Neural progenitor cell (in vitro differentiated cells): ENCODE measurements at regions not wholly inside any gene's neighbourhood (a gene's known extent, or its start where the extent isn't known, plus 50 kb on each side); places are given as distances from the start of the nearest gene placed in this dataset.
"Not testable (repeated sequence)": the region's sequence is repeated elsewhere in the genome, so short reads cannot be mapped to it uniquely, and the experiment has no call there.

Experiments
- DNase-seq: peaks from one replicate; pipeline ENCODE4 v3.0.0-alpha.2; 2016; ENCODE audit warnings: low spot score
- H2AFZ ChIP-seq: fragments of 200-600 bp; sonication (generic); replicated peaks from 2 replicates; pipeline ENCODE4 v1.6.1; 2016; ENCODE audit warnings: antibody characterized with exemption
- H3F3A ChIP-seq: fragments of 200-600 bp; sonication (generic); 2 replicates; pipeline ENCODE4 v1.6.1; 2016; ENCODE audit warnings: antibody characterized with exemption, low read depth
- H3K27ac ChIP-seq: fragments of 200-600 bp; sonication (generic); 2 replicates; pipeline ENCODE4 v1.5.1; 2016; ENCODE audit warnings: mild to moderate bottlenecking
- H3K27me3 ChIP-seq: fragments of 200-600 bp; sonication (generic); 2 replicates; pipeline ENCODE4 v1.6.1; 2016; ENCODE audit warnings: mild to moderate bottlenecking, moderate library complexity
- H3K36me3 ChIP-seq: fragments of 200-600 bp; sonication (generic); 2 replicates; pipeline ENCODE4 v1.5.1; 2016
- H3K4me1 ChIP-seq: fragments of 200-600 bp; sonication (generic); 2 replicates; pipeline ENCODE4 v1.6.1; 2016; ENCODE audit warnings: mixed run types
- H3K4me2 ChIP-seq: fragments of 200-600 bp; sonication (generic); 2 replicates; pipeline ENCODE4 v1.6.1; 2016
- H3K4me3 ChIP-seq: fragments of 200-600 bp; sonication (generic); 2 replicates; pipeline ENCODE4 v1.5.1; 2016
- H3K79me2 ChIP-seq: fragments of 200-600 bp; sonication (generic); 2 replicates; pipeline ENCODE4 v1.6.1; 2016; ENCODE audit warnings: low read depth
- H3K9ac ChIP-seq: fragments of 200-600 bp; sonication (generic); 2 replicates; pipeline ENCODE4 v1.6.1; 2016
- H3K9me3 ChIP-seq: fragments of 200-600 bp; sonication (generic); 2 replicates; pipeline ENCODE4 v1.5.1; 2016; ENCODE audit warnings: low read depth
- H4K20me1 ChIP-seq: fragments of 200-600 bp; sonication (generic); 2 replicates; pipeline ENCODE4 v1.6.1; 2016; ENCODE audit warnings: low read depth
- H3K27ac Mint-ChIP-seq: 3 replicates; pipeline ENCODE4 v1.8.0; 2021; ENCODE audit warnings: mixed read lengths
- H3K27me3 Mint-ChIP-seq: 2 replicates; pipeline ENCODE4 v1.8.0; 2022; ENCODE audit warnings: low read depth, mild to moderate bottlenecking, inconsistent platforms, moderate library complexity, mixed read lengths; ENCODE audit not compliant: insufficient read depth
- H3K36me3 Mint-ChIP-seq: 3 replicates; pipeline ENCODE4 v1.8.0; 2021; ENCODE audit warnings: mixed read lengths
- H3K4me1 Mint-ChIP-seq: 3 replicates; pipeline ENCODE4 v1.8.0; 2021; ENCODE audit warnings: mixed read lengths
- H3K4me3 Mint-ChIP-seq: 3 replicates; pipeline ENCODE4 v1.8.0; 2021; ENCODE audit warnings: mild to moderate bottlenecking, moderate library complexity, mixed read lengths
- H3K9me3 Mint-ChIP-seq: 3 replicates; pipeline ENCODE4 v1.8.0; 2020; ENCODE audit warnings: mixed read lengths
- EZH2 ChIP-seq: fragments of 200-600 bp; sonication (generic); IDR thresholded peaks from 2 replicates; pipeline ENCODE4 v1.6.1; 2017; ENCODE audit warnings: antibody characterized with exemption, mild to moderate bottlenecking, moderate library complexity
- EZH2phosphoT487 ChIP-seq: fragments of 200-600 bp; sonication (generic); IDR thresholded peaks from 2 replicates; pipeline ENCODE4 v1.6.1; 2017; ENCODE audit warnings: antibody characterized with exemption
- TF ChIP-seq, protein P1 (sequence below): fragments of 200-600 bp; sonication (generic); IDR thresholded peaks from 2 replicates; pipeline ENCODE4 v1.5.1; 2017; ENCODE audit warnings: antibody characterized with exemption, mild to moderate bottlenecking

DNA sequence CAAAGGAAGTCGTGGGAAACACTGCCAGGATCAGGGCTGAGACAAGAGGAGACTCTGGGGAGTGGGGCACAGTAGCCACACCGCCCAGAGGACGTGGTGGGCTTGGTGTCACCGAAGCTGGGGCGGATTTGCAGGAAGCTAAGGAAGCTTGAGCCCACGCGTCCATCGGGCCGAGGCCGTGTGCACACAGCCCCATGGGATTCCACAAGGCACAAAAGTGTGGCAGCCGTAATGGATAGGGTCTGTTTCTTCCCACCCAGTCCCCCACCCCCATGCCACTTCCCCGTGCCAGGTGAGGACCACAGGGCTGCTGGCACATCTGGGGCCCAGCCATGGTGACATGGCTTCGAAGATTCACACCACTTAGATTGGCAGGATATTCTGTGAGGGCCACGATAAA is 153.2 kb upstream of the SPACA7 start:
- no peaks in the 10 kb centered on the region for H3K79me2 ChIP-seq
- Mint-ChIP-seq H3K27me3 (peaks cover 2% of the 10 kb centered on the region), H3K9me3 (peaks cover 9% of the 10 kb centered on the region), H3K4me1 (peaks cover 39% of the 10 kb centered on the region), H3K27ac (no peak overlapping the region), H3K36me3 (no peaks in the 10 kb centered on the region), H3K4me3 (no peak overlapping the region)
- H3F3A ChIP-seq: peaks cover 9% of the 10 kb centered on the region
- no peak overlapping the region for H3K4me3 ChIP-seq
- no peaks in the 10 kb centered on the region for H3K9me3 ChIP-seq
- no peak for DNase-seq
- no peak overlapping the region for H3K4me2 ChIP-seq
- no peaks in the 10 kb centered on the region for H3K36me3 ChIP-seq
- no peaks in the 10 kb centered on the region for H4K20me1 ChIP-seq
- no peak for TF ChIP-seq EZH2
- TF ChIP-seq EZH2phosphoT487: no peak
- TF ChIP-seq, protein P1, sequence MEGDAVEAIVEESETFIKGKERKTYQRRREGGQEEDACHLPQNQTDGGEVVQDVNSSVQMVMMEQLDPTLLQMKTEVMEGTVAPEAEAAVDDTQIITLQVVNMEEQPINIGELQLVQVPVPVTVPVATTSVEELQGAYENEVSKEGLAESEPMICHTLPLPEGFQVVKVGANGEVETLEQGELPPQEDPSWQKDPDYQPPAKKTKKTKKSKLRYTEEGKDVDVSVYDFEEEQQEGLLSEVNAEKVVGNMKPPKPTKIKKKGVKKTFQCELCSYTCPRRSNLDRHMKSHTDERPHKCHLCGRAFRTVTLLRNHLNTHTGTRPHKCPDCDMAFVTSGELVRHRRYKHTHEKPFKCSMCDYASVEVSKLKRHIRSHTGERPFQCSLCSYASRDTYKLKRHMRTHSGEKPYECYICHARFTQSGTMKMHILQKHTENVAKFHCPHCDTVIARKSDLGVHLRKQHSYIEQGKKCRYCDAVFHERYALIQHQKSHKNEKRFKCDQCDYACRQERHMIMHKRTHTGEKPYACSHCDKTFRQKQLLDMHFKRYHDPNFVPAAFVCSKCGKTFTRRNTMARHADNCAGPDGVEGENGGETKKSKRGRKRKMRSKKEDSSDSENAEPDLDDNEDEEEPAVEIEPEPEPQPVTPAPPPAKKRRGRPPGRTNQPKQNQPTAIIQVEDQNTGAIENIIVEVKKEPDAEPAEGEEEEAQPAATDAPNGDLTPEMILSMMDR: no peak
- peaks cover 22% of the 10 kb centered on the region for H3K4me1 ChIP-seq
- H2AFZ ChIP-seq: no peak overlapping the region
- H3K27me3 ChIP-seq: no peaks in the 10 kb centered on the region
- H3K9ac ChIP-seq: no peak overlapping the region
- H3K27ac ChIP-seq: no peak overlapping the region

DNA sequence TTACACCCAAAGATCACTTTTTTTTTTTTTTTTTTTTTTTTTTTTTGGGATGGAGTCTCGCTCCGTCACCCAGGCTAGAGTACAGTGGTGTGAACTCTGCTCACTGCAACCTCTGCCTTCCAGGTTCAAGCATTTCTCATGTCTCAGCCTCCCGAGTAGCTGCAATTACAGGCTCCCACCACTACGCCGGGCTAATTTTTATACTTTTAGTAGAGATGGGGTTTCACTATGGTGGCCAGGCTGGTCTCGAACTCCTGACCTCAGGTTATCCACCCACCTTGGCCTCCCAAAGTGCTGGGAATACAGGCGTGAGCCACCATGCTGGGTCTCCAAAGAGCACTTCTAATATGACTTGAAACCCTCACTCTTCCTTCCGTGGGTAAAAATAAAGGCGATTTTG is 152.2 kb upstream of the SPACA7 start:
- not testable (repeated sequence) for H4K20me1 ChIP-seq, H3K79me2 ChIP-seq, DNase-seq, H3K9me3 Mint-ChIP-seq, H3K27ac ChIP-seq, H3K36me3 Mint-ChIP-seq, H3F3A ChIP-seq, H3K4me3 ChIP-seq, H3K4me2 ChIP-seq, H3K27me3 Mint-ChIP-seq, H2AFZ ChIP-seq, H3K27me3 ChIP-seq, H3K9me3 ChIP-seq, H3K36me3 ChIP-seq, H3K4me3 Mint-ChIP-seq, H3K9ac ChIP-seq
- H3K4me1 ChIP-seq: peaks cover 14% of the 10 kb centered on the region
- TF ChIP-seq, protein P1: peak; percentile 27
- H3K4me1 Mint-ChIP-seq: peaks cover 31% of the 10 kb centered on the region
- H3K27ac Mint-ChIP-seq: peak overlapping the region; percentile 52

DNA sequence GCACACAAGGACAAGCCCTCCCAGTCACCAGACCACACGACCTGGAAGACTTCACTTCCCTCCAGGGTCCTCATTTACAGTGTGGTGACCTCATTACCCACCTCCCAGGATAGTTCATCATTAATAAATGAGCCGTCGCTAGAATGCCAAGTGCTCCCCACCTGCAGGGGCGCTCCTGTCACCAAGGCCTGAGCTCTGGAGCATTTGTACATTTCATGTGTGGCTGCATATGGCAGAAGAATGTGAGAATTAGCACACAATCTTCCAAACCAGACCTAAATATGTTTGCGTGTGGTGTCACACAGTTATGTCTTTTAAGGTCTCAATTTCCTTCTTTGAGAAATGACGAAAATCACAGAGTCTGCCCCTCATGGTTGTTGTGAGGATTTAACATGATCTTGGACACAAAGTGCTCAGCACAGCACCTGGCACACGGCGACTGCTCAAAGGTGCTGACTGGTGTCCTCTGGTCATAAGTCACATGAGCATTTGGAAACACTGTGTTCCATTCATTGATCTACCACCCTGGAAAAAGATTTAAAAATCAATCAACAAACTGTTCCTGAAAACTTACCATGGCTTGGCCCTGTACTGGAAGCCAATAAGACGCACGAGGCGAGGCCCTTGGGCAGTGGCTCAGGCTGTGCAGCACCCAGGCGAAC is 150.6 kb upstream of the SPACA7 start:
- Histone ChIP-seq H3K4me1 (no peaks in the 10 kb centered on the region), H3K27ac (no peak overlapping the region), H3F3A (no peaks in the 10 kb centered on the region), H2AFZ (no peak overlapping the region), H3K9ac (no peak overlapping the region), H3K79me2 (no peaks in the 10 kb centered on the region), H3K36me3 (no peaks in the 10 kb centered on the region), H4K20me1 (no peaks in the 10 kb centered on the region), H3K9me3 (no peaks in the 10 kb centered on the region), H3K27me3 (no peaks in the 10 kb centered on the region), H3K4me3 (no peak overlapping the region), H3K4me2 (no peak overlapping the region)
- H3K4me1 Mint-ChIP-seq: peaks cover 25% of the 10 kb centered on the region
- no peak overlapping the region for H3K4me3 Mint-ChIP-seq
- no peaks in the 10 kb centered on the region for H3K36me3 Mint-ChIP-seq
- H3K9me3 Mint-ChIP-seq: peaks cover 9% of the 10 kb centered on the region
- no peak overlapping the region for H3K27ac Mint-ChIP-seq
- TF ChIP-seq, protein P1: peak; percentile 18
- TF ChIP-seq EZH2: no peak
- no peak for DNase-seq
- H3K27me3 Mint-ChIP-seq: peaks cover 4% of the 10 kb centered on the region
